B cell (primary cell): ENCODE measurements at regions not wholly inside any gene's neighbourhood (a gene's known extent, or its start where the extent isn't known, plus 50 kb on each side); places are given as distances from the start of the nearest gene placed in this dataset.

Experiments
- ATAC-seq: fragments of 200-7000 bp; cut with Tn5 transposase; one replicate; pipeline ENCODE4 v1.10.0; 2021; ENCODE audit warnings: low read depth, mild to moderate bottlenecking, moderate number of reproducible peaks, moderate library complexity
- CTCF ChIA-PET: fragments of 350-600 bp; sonication (Branson Sonifier 250); formaldehyde crosslinking; loops from one replicate; lab custom pipeline; 2021; ENCODE audit warnings: antibody characterized with exemption, inconsistent platforms; lab: Charles Lee
- POLR2A ChIA-PET: fragments of 350-600 bp; sonication (Branson Sonifier 250); formaldehyde crosslinking; loops from one replicate; lab custom pipeline; 2021; ENCODE audit warnings: antibody characterized with exemption; lab: Charles Lee
- DNase-seq: peaks from one replicate; pipeline ENCODE4 v3.0.0; 2013
- H2AFZ ChIP-seq: 2 replicates; pipeline ENCODE4 v1.6.1; 2012; ENCODE audit warnings: mild to moderate bottlenecking, low read depth, low read length; ENCODE audit not compliant: insufficient read depth, poor library complexity, severe bottlenecking
- H3K27ac ChIP-seq, 2 donors: 1 replicate in 1 of 2; 2 replicates in 1 of 2; pipeline ENCODE4 v1.5.1; 2012 to 2013; ENCODE audit warnings: low read length in 2 of 2, mild to moderate bottlenecking in 2 of 2, moderate library complexity in 1 of 2
- H3K27me3 ChIP-seq, 4 experiments: fragments of 200-600 bp in 1 of 4; sonication (generic) in 1 of 4; replicated peaks in 1 of 4; 1 replicate in 2 of 4; 2 replicates in 2 of 4; pipeline versions ENCODE4 v1.6.1 to v1.7.0; 2013 to 2016; ENCODE audit warnings: low read length in 3 of 4, mild to moderate bottlenecking in 2 of 4, mixed read lengths in 1 of 4, moderate library complexity in 1 of 4; ENCODE audit not compliant: insufficient read depth in 4 of 4, control insufficient read depth in 3 of 4; ENCODE audit errors: control extremely low read depth in 1 of 4
- H3K36me3 ChIP-seq, 2 experiments: replicated peaks in 1 of 2; 1 replicate in 1 of 2; 2 replicates in 1 of 2; pipeline versions ENCODE4 v1.6.1 to v1.7.1; 2013; ENCODE audit warnings: low read length in 1 of 2; ENCODE audit not compliant: insufficient read depth in 2 of 2, control insufficient read depth in 1 of 2; ENCODE audit errors: control extremely low read depth in 1 of 2, extremely low read depth in 1 of 2
- H3K4me1 ChIP-seq, 2 donors: fragments of 200-600 bp in 1 of 2; sonication (generic) in 1 of 2; 1 replicate in 1 of 2; 2 replicates in 1 of 2; pipeline versions ENCODE4 v1.5.1 to v1.6.1; 2013 to 2017; ENCODE audit warnings: low read length in 2 of 2; ENCODE audit not compliant: control insufficient read depth in 2 of 2, insufficient read depth in 2 of 2
- H3K4me2 ChIP-seq: replicated peaks from 2 replicates; pipeline ENCODE3; 2012; ENCODE audit warnings: mild to moderate bottlenecking, low read depth, low read length; ENCODE audit not compliant: poor library complexity, severe bottlenecking
- H3K4me3 ChIP-seq, 5 experiments: fragments of 200-600 bp in 1 of 5; sonication (generic) in 1 of 5; 1 replicate in 3 of 5; 2 replicates in 2 of 5; pipeline versions ENCODE4 v1.5.1 to v1.7.0; 2011 to 2016; ENCODE audit warnings: low read length in 4 of 5, mild to moderate bottlenecking in 4 of 5, low read depth in 2 of 5, control low read depth in 1 of 5, moderate library complexity in 1 of 5; ENCODE audit not compliant: insufficient read depth in 1 of 5; ENCODE audit errors: control extremely low read depth in 1 of 5, extremely low read depth in 1 of 5
- H3K79me2 ChIP-seq: fragments of 200-600 bp; sonication (generic); one replicate; pipeline ENCODE4 v1.6.0; 2016; ENCODE audit warnings: low read length; ENCODE audit not compliant: control insufficient read depth, insufficient read depth
- H3K9ac ChIP-seq: fragments of 200-600 bp; sonication (generic); 2 replicates; pipeline ENCODE4 v1.6.1; 2017; ENCODE audit warnings: mild to moderate bottlenecking, low read length, moderate library complexity
- H3K9me3 ChIP-seq, 3 donors: one replicate each; pipeline versions ENCODE4 v1.6.1 to v1.7.1; 2013; ENCODE audit warnings: low read length in 2 of 3; ENCODE audit not compliant: control insufficient read depth in 2 of 3, insufficient read depth in 1 of 3; ENCODE audit errors: control extremely low read depth in 1 of 3
- H4K20me1 ChIP-seq: 2 replicates; pipeline ENCODE4 v1.6.0; 2012; ENCODE audit warnings: mild to moderate bottlenecking, low read length; ENCODE audit not compliant: insufficient read depth, control insufficient read depth, poor library complexity, severe bottlenecking
- H3K27ac Mint-ChIP-seq: one replicate; pipeline ENCODE4 v1.8.0; 2021; ENCODE audit warnings: mixed read lengths
- H3K27me3 Mint-ChIP-seq: one replicate; pipeline ENCODE4 v1.8.0; 2021; ENCODE audit warnings: mixed read lengths
- H3K4me1 Mint-ChIP-seq: one replicate; pipeline ENCODE4 v1.8.0; 2021; ENCODE audit warnings: mixed read lengths
- H3K4me3 Mint-ChIP-seq: one replicate; pipeline ENCODE4 v1.8.0; 2021; ENCODE audit warnings: mixed read lengths
- H3K9me3 Mint-ChIP-seq: one replicate; pipeline ENCODE4 v1.8.0; 2022; ENCODE audit warnings: mixed read lengths; ENCODE audit not compliant: insufficient read depth
- EZH2 ChIP-seq: IDR thresholded peaks from 2 replicates; pipeline ENCODE4 v1.6.1; 2012; ENCODE audit warnings: borderline replicate concordance, low read depth, mild to moderate bottlenecking, moderate library complexity, low read length; ENCODE audit not compliant: insufficient read depth, poor library complexity, severe bottlenecking
- WGBS: methylation state at CpG from one replicate; pipeline ENCODE4 v1.1.5; 2013; ENCODE audit warnings: missing lambda C conversion rate; ENCODE audit not compliant: insufficient coverage; 5-methylcytosine and 5-hydroxymethylcytosine counted together
- intact Hi-C: fragments of 100-400 bp; cut with micrococcal nuclease; formaldehyde crosslinking; loops from one replicate; pipeline ENCODE4 v1.10.0; 2022
- TF ChIP-seq, protein P1 (sequence below): fragments of 200-600 bp; IDR thresholded peaks from one replicate; pipeline ENCODE4 v1.8.0; 2022; ENCODE audit warnings: antibody characterized with exemption, mild to moderate bottlenecking

DNA sequence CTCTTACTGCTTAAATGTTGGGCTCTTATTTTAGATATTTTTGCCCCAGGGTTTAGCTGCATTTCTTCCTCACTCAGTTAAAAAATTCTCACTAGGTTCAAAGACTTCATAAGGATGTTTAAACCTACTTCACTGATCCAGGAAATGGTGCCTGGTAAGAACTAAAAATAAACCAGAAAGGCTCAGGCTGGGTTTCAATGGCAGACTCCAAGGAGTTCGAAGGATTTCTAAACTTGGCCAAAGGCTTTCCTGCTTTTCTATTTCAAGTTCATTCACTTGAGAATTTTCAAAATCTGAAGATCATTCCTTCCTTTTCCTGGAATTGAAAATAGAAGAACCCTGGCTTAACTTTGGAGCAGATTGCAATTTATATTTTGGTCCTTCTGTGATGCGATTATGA is 193.0 kb upstream of the MAP1B start:
- no peak for ATAC-seq
- Mint-ChIP-seq H3K4me3 (no peak overlapping the region), H3K4me1 (no peaks in the 10 kb centered on the region), H3K9me3 (no peaks in the 10 kb centered on the region), H3K27ac (no peak overlapping the region), H3K27me3 (peaks cover 18% of the 10 kb centered on the region)
- no peak for DNase-seq
- Histone ChIP-seq H3K27me3 (no peaks in the 10 kb centered on the region), H3K27ac (no peak overlapping the region), H3K79me2 (no peaks in the 10 kb centered on the region), H3K9ac (no peak overlapping the region), H3K36me3 (no peaks in the 10 kb centered on the region), H2AFZ (no peak overlapping the region), H3K4me3 (no peak overlapping the region), H3K9me3 (peaks cover 0 to 8% (median 4%) of the 10 kb centered on the region in 3 donors), H3K4me2 (no peak overlapping the region), H4K20me1 (no peaks in the 10 kb centered on the region), H3K4me1 (no peaks in the 10 kb centered on the region)
- intact Hi-C loops, result no loop called here
- POLR2A ChIA-PET, result no interaction called here
- CTCF ChIA-PET, result no interaction called here
- TF ChIP-seq, protein P1, sequence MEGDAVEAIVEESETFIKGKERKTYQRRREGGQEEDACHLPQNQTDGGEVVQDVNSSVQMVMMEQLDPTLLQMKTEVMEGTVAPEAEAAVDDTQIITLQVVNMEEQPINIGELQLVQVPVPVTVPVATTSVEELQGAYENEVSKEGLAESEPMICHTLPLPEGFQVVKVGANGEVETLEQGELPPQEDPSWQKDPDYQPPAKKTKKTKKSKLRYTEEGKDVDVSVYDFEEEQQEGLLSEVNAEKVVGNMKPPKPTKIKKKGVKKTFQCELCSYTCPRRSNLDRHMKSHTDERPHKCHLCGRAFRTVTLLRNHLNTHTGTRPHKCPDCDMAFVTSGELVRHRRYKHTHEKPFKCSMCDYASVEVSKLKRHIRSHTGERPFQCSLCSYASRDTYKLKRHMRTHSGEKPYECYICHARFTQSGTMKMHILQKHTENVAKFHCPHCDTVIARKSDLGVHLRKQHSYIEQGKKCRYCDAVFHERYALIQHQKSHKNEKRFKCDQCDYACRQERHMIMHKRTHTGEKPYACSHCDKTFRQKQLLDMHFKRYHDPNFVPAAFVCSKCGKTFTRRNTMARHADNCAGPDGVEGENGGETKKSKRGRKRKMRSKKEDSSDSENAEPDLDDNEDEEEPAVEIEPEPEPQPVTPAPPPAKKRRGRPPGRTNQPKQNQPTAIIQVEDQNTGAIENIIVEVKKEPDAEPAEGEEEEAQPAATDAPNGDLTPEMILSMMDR, result no peak
- 100% methylated on average over 1 of the region's 2 CpGs for WGBS

DNA sequence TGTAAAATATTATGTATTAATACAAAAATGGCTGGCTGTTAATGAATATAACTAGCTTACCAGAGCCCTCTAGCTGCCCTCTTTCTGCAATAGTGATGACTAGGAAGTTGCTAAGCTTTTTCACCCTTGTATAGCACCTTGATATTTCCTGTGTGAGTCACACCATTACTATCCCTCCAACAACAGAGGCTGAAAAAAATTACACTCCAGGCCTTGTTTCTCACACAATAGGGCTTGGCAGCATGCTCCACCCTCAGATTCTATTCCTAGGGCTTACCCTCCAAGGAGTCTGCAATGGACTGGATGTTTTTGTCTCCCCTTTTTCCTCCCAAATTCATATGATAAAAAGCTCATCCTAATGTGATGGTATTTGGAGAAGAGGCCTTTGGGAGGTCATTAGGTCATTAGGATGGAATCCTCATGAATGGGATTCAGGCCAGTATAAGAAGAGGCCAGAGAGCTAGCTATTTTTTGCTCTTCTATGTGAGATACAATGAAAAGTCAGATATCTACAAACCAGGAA is 184.6 kb upstream of the MAP1B start:
- Mint-ChIP-seq H3K27me3 (peaks cover 3% of the 10 kb centered on the region), H3K4me1 (no peaks in the 10 kb centered on the region), H3K4me3 (no peak overlapping the region), H3K27ac (no peak overlapping the region), H3K9me3 (no peaks in the 10 kb centered on the region)
- Histone ChIP-seq H4K20me1 (no peaks in the 10 kb centered on the region), H3K4me2 (no peak overlapping the region), H3K79me2 (no peaks in the 10 kb centered on the region), H3K27me3 (no peaks in the 10 kb centered on the region), H3K4me3 (no peak overlapping the region), H3K9ac (no peak overlapping the region), H2AFZ (no peak overlapping the region), H3K36me3 (no peaks in the 10 kb centered on the region), H3K9me3 (peaks cover 0 to 4% (median 0%) of the 10 kb centered on the region in 3 donors), H3K4me1 (no peaks in the 10 kb centered on the region), H3K27ac (no peak overlapping the region)
- CTCF ChIA-PET, result interaction anchor here (0.6 to 0.8 kb wide), 2 partner anchors 54 to 69 kb away, joined by 3 read pairs; no protein-coding TSS in a partner anchor
- no peak for TF ChIP-seq EZH2
- TF ChIP-seq, protein P1, result no peak
- intact Hi-C loops, result no loop called here
- no peak for ATAC-seq
- no peak for DNase-seq
- POLR2A ChIA-PET, result no interaction called here
